ENCODE measurements at regions not wholly inside any gene's neighbourhood (a gene's known extent, or its start where the extent isn't known, plus 50 kb on each side); places are given as distances from the start of the nearest gene placed in this dataset.

DNA sequence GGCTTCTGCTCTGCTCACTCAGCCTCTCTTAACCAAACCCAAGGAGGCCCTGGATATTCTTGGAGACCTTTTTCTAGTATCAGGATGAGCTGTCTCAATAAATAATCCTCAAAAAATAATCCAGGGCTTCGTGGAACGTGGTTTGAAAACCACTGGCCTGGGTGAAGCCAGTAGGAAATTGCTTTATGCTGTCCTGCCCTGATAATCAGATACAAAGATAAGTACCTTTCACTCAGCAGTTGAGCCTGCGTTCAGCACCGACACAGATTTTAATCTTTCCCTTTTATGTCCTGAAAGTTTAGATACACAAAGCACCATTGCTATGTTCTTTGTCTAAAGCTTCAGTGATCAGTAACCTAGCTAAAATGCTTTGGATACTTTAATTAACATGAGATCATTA, 460.0 kb downstream of the RFC3 start:
- no peaks in the 10 kb centered on the region for H3K27me3 ChIP-seq (ENCODE audit: control insufficient read depth in 2 of 2, insufficient read depth in 2 of 2, low read length in 2 of 2)
- H3K4me1 ChIP-seq (ENCODE audit: control insufficient read depth in 1 of 2, insufficient read depth in 2 of 2, low read length in 2 of 2) = no peaks in the 10 kb centered on the region
- 5% methylated on average over 2 of the region's 4 CpGs for WGBS (ENCODE audit: insufficient coverage)
- H3K79me2 ChIP-seq (ENCODE audit: insufficient read depth, low read length) = no peaks in the 10 kb centered on the region
- H4K20me1 ChIP-seq (ENCODE audit: insufficient read depth, low read length) = no peaks in the 10 kb centered on the region
- Mint-ChIP-seq H3K4me1 (no peaks in the 10 kb centered on the region), H3K9me3 (peaks cover 5 to 13% (median 8%) of the 10 kb centered on the region in 7 donors), H3K4me3 (no peak overlapping the region), H3K27me3 (ENCODE audit: low read depth in 3 of 3) (no peaks in the 10 kb centered on the region), H3K27ac (no peak overlapping the region), H3K36me3 (no peaks in the 10 kb centered on the region)
- no peak overlapping the region for H3K4me2 ChIP-seq (replicated peaks; ENCODE audit: extremely low read depth, low read length, poor library complexity, severe bottlenecking)
- no peaks in the 10 kb centered on the region for H3K36me3 ChIP-seq (replicated peaks in 1 of 2; ENCODE audit: control insufficient read depth in 1 of 2, insufficient read depth in 2 of 2, low read length in 2 of 2)
- no peak overlapping the region for H3K4me3 ChIP-seq (replicated peaks in 1 of 3; ENCODE audit: low read depth in 2 of 3, low read length in 3 of 3)
- no peak for DNase-seq
- peaks cover 4 to 7% of the 10 kb centered on the region in 2 donors for H3K9me3 ChIP-seq (replicated peaks in 1 of 2; ENCODE audit: control insufficient read depth in 1 of 2, insufficient read depth in 1 of 2, low read length in 2 of 2)
- no peak overlapping the region for H3K27ac ChIP-seq (ENCODE audit: low read depth in 1 of 2, low read length in 2 of 2)
- TF ChIP-seq, protein P1, sequence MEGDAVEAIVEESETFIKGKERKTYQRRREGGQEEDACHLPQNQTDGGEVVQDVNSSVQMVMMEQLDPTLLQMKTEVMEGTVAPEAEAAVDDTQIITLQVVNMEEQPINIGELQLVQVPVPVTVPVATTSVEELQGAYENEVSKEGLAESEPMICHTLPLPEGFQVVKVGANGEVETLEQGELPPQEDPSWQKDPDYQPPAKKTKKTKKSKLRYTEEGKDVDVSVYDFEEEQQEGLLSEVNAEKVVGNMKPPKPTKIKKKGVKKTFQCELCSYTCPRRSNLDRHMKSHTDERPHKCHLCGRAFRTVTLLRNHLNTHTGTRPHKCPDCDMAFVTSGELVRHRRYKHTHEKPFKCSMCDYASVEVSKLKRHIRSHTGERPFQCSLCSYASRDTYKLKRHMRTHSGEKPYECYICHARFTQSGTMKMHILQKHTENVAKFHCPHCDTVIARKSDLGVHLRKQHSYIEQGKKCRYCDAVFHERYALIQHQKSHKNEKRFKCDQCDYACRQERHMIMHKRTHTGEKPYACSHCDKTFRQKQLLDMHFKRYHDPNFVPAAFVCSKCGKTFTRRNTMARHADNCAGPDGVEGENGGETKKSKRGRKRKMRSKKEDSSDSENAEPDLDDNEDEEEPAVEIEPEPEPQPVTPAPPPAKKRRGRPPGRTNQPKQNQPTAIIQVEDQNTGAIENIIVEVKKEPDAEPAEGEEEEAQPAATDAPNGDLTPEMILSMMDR (IDR thresholded peaks at IDR 0.05) = no peak
- no peak overlapping the region for H3K9ac ChIP-seq (ENCODE audit: insufficient read depth, low read length, poor library complexity, severe bottlenecking)
- H2AFZ ChIP-seq (ENCODE audit: insufficient read depth, low read depth, low read length, poor library complexity, severe bottlenecking) = no peak overlapping the region
- intact Hi-C loops (cut with micrococcal nuclease) = no loop called here

DNA sequence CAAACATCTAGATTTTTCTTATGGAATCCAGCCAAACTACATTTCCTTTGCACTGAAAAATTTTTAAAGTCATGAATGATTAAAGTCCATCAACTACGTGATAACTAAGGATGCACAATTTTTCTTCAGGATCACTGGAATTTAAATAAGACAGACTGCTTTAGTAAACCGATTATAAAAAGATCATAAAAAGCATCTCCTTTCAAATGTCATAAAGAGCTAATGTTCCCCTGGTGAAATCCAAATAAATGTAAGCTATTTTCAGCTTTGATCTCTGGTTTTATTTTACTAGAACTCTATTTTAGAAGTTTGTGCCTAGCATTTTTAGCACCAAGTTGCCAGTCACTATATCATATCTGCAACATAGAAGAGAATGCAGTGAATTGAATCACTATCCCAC, 460.8 kb downstream of the RFC3 start:
- H3K36me3 Mint-ChIP-seq = no peaks in the 10 kb centered on the region
- Histone ChIP-seq H3K27me3 (ENCODE audit: control insufficient read depth in 2 of 2, insufficient read depth in 2 of 2, low read length in 2 of 2) (no peaks in the 10 kb centered on the region), H3K27ac (ENCODE audit: low read depth in 1 of 2, low read length in 2 of 2) (no peak overlapping the region), H3K4me3 (replicated peaks in 1 of 3; ENCODE audit: low read depth in 2 of 3, low read length in 3 of 3) (no peak overlapping the region), H3K9me3 (replicated peaks in 1 of 2; ENCODE audit: control insufficient read depth in 1 of 2, insufficient read depth in 1 of 2, low read length in 2 of 2) (peaks cover 4 to 7% of the 10 kb centered on the region in 2 donors), H3K9ac (ENCODE audit: insufficient read depth, low read length, poor library complexity, severe bottlenecking) (no peak overlapping the region), H3K36me3 (replicated peaks in 1 of 2; ENCODE audit: control insufficient read depth in 1 of 2, insufficient read depth in 2 of 2, low read length in 2 of 2) (no peaks in the 10 kb centered on the region), H4K20me1 (ENCODE audit: insufficient read depth, low read length) (no peaks in the 10 kb centered on the region), H3K79me2 (ENCODE audit: insufficient read depth, low read length) (no peaks in the 10 kb centered on the region), H3K4me2 (replicated peaks; ENCODE audit: extremely low read depth, low read length, poor library complexity, severe bottlenecking) (no peak overlapping the region), H2AFZ (ENCODE audit: insufficient read depth, low read depth, low read length, poor library complexity, severe bottlenecking) (no peak overlapping the region), H3K4me1 (ENCODE audit: control insufficient read depth in 1 of 2, insufficient read depth in 2 of 2, low read length in 2 of 2) (no peaks in the 10 kb centered on the region)
- no peak overlapping the region for H3K4me3 Mint-ChIP-seq
- H3K27me3 Mint-ChIP-seq (ENCODE audit: low read depth in 3 of 3) = no peaks in the 10 kb centered on the region
- peaks cover 5 to 14% (median 9%) of the 10 kb centered on the region in 7 donors for H3K9me3 Mint-ChIP-seq
- no peak for DNase-seq
- TF ChIP-seq, protein P1 (IDR thresholded peaks at IDR 0.05) = no peak
- H3K4me1 Mint-ChIP-seq = no peaks in the 10 kb centered on the region
- intact Hi-C loops (cut with micrococcal nuclease) = no loop called here
- H3K27ac Mint-ChIP-seq = peak overlapping the region in 1 of 7 donors; percentile 23
- WGBS (ENCODE audit: insufficient coverage) = 100% methylated on average over 1 of the region's 2 CpGs
